A549 (cell line): ENCODE measurements at regions not wholly inside any gene's neighbourhood (a gene's known extent, or its start where the extent isn't known, plus 50 kb on each side); places are given as distances from the start of the nearest gene placed in this dataset.
"Not testable (repeated sequence)": the region's sequence is repeated elsewhere in the genome, so short reads cannot be mapped to it uniquely, and the experiment has no call there.

ENCODE experiments used
- CTCF ChIP-seq: fragments of >200 bp; sonication (Bioruptor Twin); formaldehyde crosslinking; IDR thresholded peaks from 3 replicates; pipeline ENCODE4 v1.5.1; 2016
- HDAC2 ChIP-seq: fragments of 200-600 bp; sonication (generic); IDR thresholded peaks from 2 replicates; pipeline ENCODE4 v1.6.1; 2016
- MAX ChIP-seq: IDR thresholded peaks from 2 replicates; pipeline ENCODE4 v1.6.1; 2012
- MAZ ChIP-seq: fragments of 150-350 bp; IDR thresholded peaks from 2 replicates; pipeline ENCODE4 v1.6.1; 2014; ENCODE audit warnings: antibody characterized with exemption, low read depth, low read length, borderline replicate concordance
- RCOR1 ChIP-seq: fragments of 150-350 bp; IDR thresholded peaks from 2 replicates; pipeline ENCODE4 v1.6.1; 2014; ENCODE audit warnings: antibody characterized with exemption, low read length, low read depth
- REST ChIP-seq: fragments of 200-600 bp; sonication (generic); IDR thresholded peaks from 2 replicates; pipeline ENCODE4 v1.6.1; 2016; ENCODE audit warnings: antibody characterized with exemption, mild to moderate bottlenecking, moderate library complexity
- SMC3 ChIP-seq: fragments of >200 bp; sonication (Bioruptor Twin); formaldehyde crosslinking; IDR thresholded peaks from 3 replicates; pipeline ENCODE4 v1.6.1; 2018; ENCODE audit warnings: inconsistent platforms

- not testable (repeated sequence) for TF ChIP-seq CTCF, RCOR1, MAZ, SMC3, MAX, HDAC2, REST
Measured at GRCh38 chr11:3565838-3566237, 76.0 kb downstream of the ART5 start.
